ENCODE measurements at regions not wholly inside any gene's neighbourhood (a gene's known extent, or its start where the extent isn't known, plus 50 kb on each side); places are given as distances from the start of the nearest gene placed in this dataset.

GRCh38 chr11:119977881-119978280 is 160.0 kb downstream of the TRIM29 start:
- TF ChIP-seq CTCF (IDR thresholded peaks at IDR 0.05; ENCODE audit: low read length) (no peak), EZH2 (IDR thresholded peaks at IDR 0.05; ENCODE audit: borderline replicate concordance, low read length) (no peak)

Data from OCI-LY1 (cell line).